ENCODE measurements at regions not wholly inside any gene's neighbourhood (a gene's known extent, or its start where the extent isn't known, plus 50 kb on each side); places are given as distances from the start of the nearest gene placed in this dataset.
"Not testable (repeated sequence)": the region's sequence is repeated elsewhere in the genome, so short reads cannot be mapped to it uniquely, and the experiment has no call there.

DNA sequence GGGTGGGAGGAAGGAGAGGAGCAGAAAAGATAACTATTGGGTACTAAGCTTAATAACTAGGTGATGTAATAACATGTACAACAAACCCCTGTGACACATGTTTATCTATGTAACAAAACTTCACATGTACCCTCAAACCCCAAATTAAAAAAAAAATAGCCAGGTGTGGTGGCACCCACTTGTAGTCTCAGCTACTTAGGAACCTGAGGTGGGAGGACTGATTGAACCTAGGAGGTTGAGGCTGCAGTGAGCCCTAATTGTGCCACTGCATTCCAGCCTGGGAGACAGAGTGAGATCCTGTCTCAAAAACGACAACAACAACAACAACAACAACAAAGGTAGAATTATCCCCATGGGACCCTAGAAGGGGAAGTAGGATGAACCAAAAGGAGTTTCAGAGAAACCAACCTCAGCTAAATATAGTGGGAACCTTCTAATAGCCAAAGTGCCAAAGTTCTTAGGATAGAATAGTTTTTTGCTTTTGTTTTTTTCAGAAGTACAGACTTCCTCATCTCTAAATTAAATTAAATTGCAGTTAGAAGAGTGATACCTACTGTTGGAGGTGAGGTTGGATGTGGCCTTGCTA, 67.9 kb upstream of the MEGF10 start:
- not testable (repeated sequence) for H3K36me3 ChIP-seq; H3K9me3 Mint-ChIP-seq; H3K27ac ChIP-seq; H3K9me3 ChIP-seq (ENCODE audit: low read depth); H3K4me2 ChIP-seq; H3F3A ChIP-seq (ENCODE audit: low read depth); H3K4me1 ChIP-seq; H3K36me3 Mint-ChIP-seq; H4K20me1 ChIP-seq (ENCODE audit: low read depth); H3K9ac ChIP-seq; H3K27me3 Mint-ChIP-seq (ENCODE audit: insufficient read depth, low read depth); H2AFZ ChIP-seq (replicated peaks); H3K79me2 ChIP-seq (ENCODE audit: low read depth); H3K4me3 Mint-ChIP-seq; H3K4me3 ChIP-seq; DNase-seq (ENCODE audit: low spot score); H3K4me1 Mint-ChIP-seq; H3K27me3 ChIP-seq
- peak overlapping the region; percentile 28 for H3K27ac Mint-ChIP-seq

DNA sequence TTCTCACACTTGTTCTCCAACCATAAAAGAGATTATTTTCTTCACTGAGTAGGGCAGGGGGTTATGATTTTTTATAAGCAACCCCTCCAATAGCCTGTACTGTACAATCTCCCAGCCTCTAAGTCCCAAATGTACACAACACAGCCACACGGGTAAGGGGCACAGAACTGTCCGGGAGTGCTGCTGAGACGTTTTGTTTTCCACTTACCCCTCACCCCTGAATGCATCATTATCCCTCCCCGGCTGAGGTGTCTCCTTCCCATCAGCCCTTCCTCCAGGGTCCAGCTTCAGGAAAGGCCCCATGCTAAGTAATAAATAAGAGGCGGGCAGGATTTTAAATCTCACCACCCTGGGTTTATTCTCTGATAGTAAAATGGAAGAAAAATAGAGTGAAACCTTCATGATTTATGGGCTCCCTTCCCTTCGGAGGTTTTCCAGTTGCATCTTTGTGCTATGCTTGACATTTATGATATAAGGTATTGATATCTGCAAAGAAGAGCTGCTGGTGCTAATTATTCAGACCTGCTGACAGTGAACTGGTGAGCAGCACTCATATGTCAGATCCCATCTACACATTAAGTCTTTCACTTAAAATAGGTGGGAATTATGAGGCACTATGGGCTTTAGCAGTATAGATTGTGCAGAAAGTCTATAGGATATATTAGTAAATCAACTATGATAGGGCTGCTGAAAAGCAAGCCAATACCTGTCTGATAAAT, 67.2 kb upstream of the MEGF10 start:
- H3K9me3 ChIP-seq (ENCODE audit: low read depth) = no peaks in the 10 kb centered on the region
- no peaks in the 10 kb centered on the region for H3F3A ChIP-seq (ENCODE audit: low read depth)
- peaks cover 5% of the 10 kb centered on the region for H3K4me1 Mint-ChIP-seq
- H3K9ac ChIP-seq = no peak overlapping the region
- DNase-seq (ENCODE audit: low spot score) = no peak
- H3K79me2 ChIP-seq (ENCODE audit: low read depth) = no peaks in the 10 kb centered on the region
- no peak overlapping the region for H3K4me3 Mint-ChIP-seq
- peaks cover 2% of the 10 kb centered on the region for H3K9me3 Mint-ChIP-seq
- peaks cover 6% of the 10 kb centered on the region for H3K4me1 ChIP-seq
- no peaks in the 10 kb centered on the region for H3K36me3 Mint-ChIP-seq
- H3K27me3 ChIP-seq = peaks cover 9% of the 10 kb centered on the region
- no peaks in the 10 kb centered on the region for H4K20me1 ChIP-seq (ENCODE audit: low read depth)
- peaks cover 1% of the 10 kb centered on the region for H3K27me3 Mint-ChIP-seq (ENCODE audit: insufficient read depth, low read depth)
- TF ChIP-seq EZH2phosphoT487 (IDR thresholded peaks at IDR 0.05) (no peak), EZH2 (IDR thresholded peaks at IDR 0.05) (no peak)
- TF ChIP-seq, protein P1, sequence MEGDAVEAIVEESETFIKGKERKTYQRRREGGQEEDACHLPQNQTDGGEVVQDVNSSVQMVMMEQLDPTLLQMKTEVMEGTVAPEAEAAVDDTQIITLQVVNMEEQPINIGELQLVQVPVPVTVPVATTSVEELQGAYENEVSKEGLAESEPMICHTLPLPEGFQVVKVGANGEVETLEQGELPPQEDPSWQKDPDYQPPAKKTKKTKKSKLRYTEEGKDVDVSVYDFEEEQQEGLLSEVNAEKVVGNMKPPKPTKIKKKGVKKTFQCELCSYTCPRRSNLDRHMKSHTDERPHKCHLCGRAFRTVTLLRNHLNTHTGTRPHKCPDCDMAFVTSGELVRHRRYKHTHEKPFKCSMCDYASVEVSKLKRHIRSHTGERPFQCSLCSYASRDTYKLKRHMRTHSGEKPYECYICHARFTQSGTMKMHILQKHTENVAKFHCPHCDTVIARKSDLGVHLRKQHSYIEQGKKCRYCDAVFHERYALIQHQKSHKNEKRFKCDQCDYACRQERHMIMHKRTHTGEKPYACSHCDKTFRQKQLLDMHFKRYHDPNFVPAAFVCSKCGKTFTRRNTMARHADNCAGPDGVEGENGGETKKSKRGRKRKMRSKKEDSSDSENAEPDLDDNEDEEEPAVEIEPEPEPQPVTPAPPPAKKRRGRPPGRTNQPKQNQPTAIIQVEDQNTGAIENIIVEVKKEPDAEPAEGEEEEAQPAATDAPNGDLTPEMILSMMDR (IDR thresholded peaks at IDR 0.05) = no peak
- H2AFZ ChIP-seq (replicated peaks) = peak overlapping the region; percentile 52
- H3K4me2 ChIP-seq = no peak overlapping the region
- no peaks in the 10 kb centered on the region for H3K36me3 ChIP-seq
- no peak overlapping the region for H3K27ac Mint-ChIP-seq
- no peak overlapping the region for H3K4me3 ChIP-seq
- no peak overlapping the region for H3K27ac ChIP-seq

DNA sequence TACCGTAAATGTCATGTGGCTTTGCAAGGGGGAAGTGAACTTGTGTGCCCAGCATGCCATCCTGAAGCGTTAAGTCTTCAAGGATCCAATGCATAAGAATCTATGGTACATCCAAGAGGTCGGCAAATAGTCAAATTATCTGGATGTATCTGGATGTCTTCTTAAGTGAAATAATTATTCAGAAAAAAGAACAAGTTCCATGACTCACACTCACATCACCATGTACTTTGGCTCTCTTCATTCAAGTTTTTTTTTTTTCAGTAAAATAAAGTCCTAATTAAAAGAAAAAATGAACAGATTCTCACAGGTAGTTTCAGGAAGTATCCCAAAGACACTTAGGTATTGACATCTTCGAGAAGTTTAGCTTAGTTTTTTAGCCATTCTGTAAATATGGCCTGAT, 62.7 kb upstream of the MEGF10 start:
- Mint-ChIP-seq H3K27me3 (ENCODE audit: insufficient read depth, low read depth) (peaks cover 7% of the 10 kb centered on the region), H3K4me1 (peaks cover 5% of the 10 kb centered on the region), H3K9me3 (no peaks in the 10 kb centered on the region), H3K36me3 (no peaks in the 10 kb centered on the region), H3K4me3 (no peak overlapping the region), H3K27ac (no peak overlapping the region)
- Histone ChIP-seq H3F3A (ENCODE audit: low read depth) (no peaks in the 10 kb centered on the region), H3K4me1 (peaks cover 6% of the 10 kb centered on the region), H3K27ac (no peak overlapping the region), H4K20me1 (ENCODE audit: low read depth) (no peaks in the 10 kb centered on the region), H3K79me2 (ENCODE audit: low read depth) (no peaks in the 10 kb centered on the region), H3K9ac (no peak overlapping the region), H2AFZ (replicated peaks) (no peak overlapping the region), H3K27me3 (peaks cover 33% of the 10 kb centered on the region), H3K4me3 (no peak overlapping the region), H3K4me2 (no peak overlapping the region), H3K36me3 (no peaks in the 10 kb centered on the region), H3K9me3 (ENCODE audit: low read depth) (no peaks in the 10 kb centered on the region)
- DNase-seq (ENCODE audit: low spot score) = no peak
- TF ChIP-seq EZH2 (IDR thresholded peaks at IDR 0.05) = no peak
- TF ChIP-seq, protein P1 (IDR thresholded peaks at IDR 0.05) = no peak
- no peak for TF ChIP-seq EZH2phosphoT487 (IDR thresholded peaks at IDR 0.05)

DNA sequence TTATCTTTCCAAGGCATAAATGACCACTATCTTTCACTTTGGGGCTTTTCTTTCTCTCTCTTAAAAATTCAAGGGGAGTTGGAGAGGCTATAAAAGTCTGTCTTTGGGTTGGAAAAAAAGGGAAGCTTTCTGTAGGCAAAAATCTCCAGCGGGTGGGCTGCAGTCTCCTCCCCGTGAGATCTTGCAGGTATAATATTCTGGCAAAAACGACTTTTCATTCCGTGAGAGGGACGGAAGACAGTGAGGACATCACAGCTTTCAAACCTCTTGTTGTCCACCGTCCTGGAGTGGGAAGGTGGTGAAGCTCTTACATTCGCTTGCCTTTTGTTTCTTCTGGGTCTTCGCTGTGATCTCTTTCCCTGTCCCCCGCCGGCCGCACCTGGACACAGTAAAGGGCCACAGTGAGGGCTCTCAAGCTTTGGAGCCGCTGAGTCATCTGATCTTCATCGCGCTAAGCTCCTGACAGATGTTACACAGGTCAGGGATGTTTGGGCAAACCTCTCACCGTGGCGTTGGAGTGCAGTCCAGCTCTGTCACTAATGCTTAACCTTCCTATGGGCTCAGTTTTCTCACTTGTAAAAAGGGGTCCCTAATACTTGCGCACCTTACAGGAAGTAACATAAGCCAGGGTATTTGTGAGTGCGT, 61.9 kb upstream of the MEGF10 start:
- Histone ChIP-seq H3K4me3 (peak overlapping the region; percentile 39), H4K20me1 (ENCODE audit: low read depth) (no peaks in the 10 kb centered on the region), H3K4me1 (peaks cover 6% of the 10 kb centered on the region), H3K27me3 (peaks cover 33% of the 10 kb centered on the region), H3F3A (ENCODE audit: low read depth) (no peaks in the 10 kb centered on the region), H3K79me2 (ENCODE audit: low read depth) (no peaks in the 10 kb centered on the region), H2AFZ (replicated peaks) (peak overlapping the region; percentile 87), H3K9ac (no peak overlapping the region), H3K36me3 (no peaks in the 10 kb centered on the region), H3K9me3 (ENCODE audit: low read depth) (no peaks in the 10 kb centered on the region), H3K27ac (no peak overlapping the region), H3K4me2 (peak overlapping the region; percentile 73)
- Mint-ChIP-seq H3K27ac (no peak overlapping the region), H3K4me3 (peak overlapping the region; percentile 67), H3K4me1 (peaks cover 3% of the 10 kb centered on the region), H3K27me3 (ENCODE audit: insufficient read depth, low read depth) (peaks cover 7% of the 10 kb centered on the region), H3K36me3 (no peaks in the 10 kb centered on the region), H3K9me3 (no peaks in the 10 kb centered on the region)
- DNase-seq (ENCODE audit: low spot score) = peak; percentile 36
- TF ChIP-seq EZH2phosphoT487 (IDR thresholded peaks at IDR 0.05) (no peak), EZH2 (IDR thresholded peaks at IDR 0.05) (no peak)
- TF ChIP-seq, protein P1 (IDR thresholded peaks at IDR 0.05) = no peak

All from neural progenitor cell (in vitro differentiated cells).